ENCODE measurements at regions not wholly inside any gene's neighbourhood (a gene's known extent, or its start where the extent isn't known, plus 50 kb on each side); places are given as distances from the start of the nearest gene placed in this dataset.

DNA sequence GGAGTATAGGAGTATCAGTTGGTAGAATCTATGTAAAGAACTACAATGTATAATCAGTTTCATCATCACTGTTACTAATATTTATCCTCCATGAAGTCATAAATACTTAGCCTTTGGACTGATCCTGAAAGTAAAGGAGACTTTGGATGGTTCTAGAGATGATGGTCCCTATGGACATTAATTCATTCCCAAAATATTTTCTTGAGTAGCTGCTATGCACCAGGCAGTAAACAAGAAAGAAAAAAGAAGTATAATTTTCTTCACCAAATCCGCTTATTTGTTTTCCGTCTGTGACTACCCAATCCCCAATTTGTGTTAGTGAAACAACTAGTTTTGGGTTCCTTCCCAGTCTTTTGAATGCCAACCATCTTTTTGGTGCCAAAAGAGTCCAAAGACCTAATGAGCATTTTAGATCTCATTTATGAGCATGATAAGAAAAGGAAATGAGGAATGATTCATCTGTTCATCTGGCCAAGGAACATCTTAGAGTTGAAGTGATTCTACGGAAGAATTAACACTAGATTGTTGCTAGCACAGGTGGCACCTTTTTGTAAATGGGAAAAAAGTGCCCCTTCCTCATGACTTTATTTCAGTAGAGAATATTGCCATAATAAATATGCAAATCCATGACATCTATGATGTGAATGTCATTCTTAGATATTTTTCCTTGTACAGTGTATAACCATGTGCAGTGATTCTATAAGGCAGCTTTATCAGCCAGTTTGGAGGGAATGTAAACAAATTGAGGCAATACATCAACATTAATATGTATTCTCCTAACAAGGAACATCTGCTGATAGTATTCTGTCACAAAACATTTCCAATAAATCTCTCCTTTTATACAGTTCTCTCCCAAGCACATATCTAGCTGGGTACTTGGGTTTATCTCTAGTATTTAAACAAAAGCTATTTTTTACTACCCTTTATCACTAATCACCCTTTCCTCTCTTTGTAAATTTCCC lies 85.1 kb upstream of the CCDC91 start:
- no peak overlapping the region for H2BK5ac ChIP-seq (ENCODE audit: insufficient read length, low read length)
- no peak overlapping the region for H2AFZ ChIP-seq (ENCODE audit: low read length)
- no peak overlapping the region for H3K4ac ChIP-seq (ENCODE audit: low read depth, low read length)
- no peak overlapping the region for H3K4me2 ChIP-seq (ENCODE audit: insufficient read depth, insufficient read length, low read length)
- no peak overlapping the region for H3K27ac Mint-ChIP-seq
- no peaks in the 10 kb centered on the region for H3K27me3 ChIP-seq (ENCODE audit: insufficient read depth, low read length)
- H3K23ac ChIP-seq (ENCODE audit: insufficient read length, low read depth, low read length): no peak overlapping the region
- no peak overlapping the region for H3K4me3 Mint-ChIP-seq
- no peak for DNase-seq
- no peaks in the 10 kb centered on the region for H3K79me1 ChIP-seq (ENCODE audit: insufficient read depth, low read depth, low read length, poor library complexity, severe bottlenecking)
- H4K91ac ChIP-seq (ENCODE audit: insufficient read length, low read depth, low read length): no peak overlapping the region
- no peak overlapping the region for H2BK20ac ChIP-seq (ENCODE audit: low read depth, low read length, poor library complexity, severe bottlenecking)
- H3K27ac ChIP-seq (ENCODE audit: insufficient read length, low read depth, low read length): no peak overlapping the region
- no peaks in the 10 kb centered on the region for H3K4me1 ChIP-seq (ENCODE audit: insufficient read depth, low read length)
- no peak overlapping the region for H2AK5ac ChIP-seq (ENCODE audit: insufficient read length, low read length)
- H2BK15ac ChIP-seq (ENCODE audit: low read depth, low read length): no peak overlapping the region
- H3K14ac ChIP-seq (ENCODE audit: insufficient read depth, low read length): no peak overlapping the region
- no peak overlapping the region for H3T11ph ChIP-seq (ENCODE audit: low read length)
- no peaks in the 10 kb centered on the region for H3K27me3 Mint-ChIP-seq (ENCODE audit: low read depth)
- H3K9ac ChIP-seq (ENCODE audit: extremely low read depth, insufficient read length, low read length): no peak overlapping the region
- H3K18ac ChIP-seq (ENCODE audit: insufficient read length, low read depth, low read length): no peak overlapping the region
- H4K8ac ChIP-seq (replicated peaks; ENCODE audit: insufficient read length, low read depth, low read length): no peak overlapping the region
- H2BK12ac ChIP-seq (ENCODE audit: insufficient read length, low read depth, low read length): no peak overlapping the region
- no peaks in the 10 kb centered on the region for H3K36me3 Mint-ChIP-seq (ENCODE audit: insufficient read depth in 1 of 3, low read depth in 3 of 3)
- H3K23me2 ChIP-seq (ENCODE audit: insufficient read length, low read depth, low read length, poor library complexity, severe bottlenecking): no peaks in the 10 kb centered on the region
- no peaks in the 10 kb centered on the region for H4K20me1 ChIP-seq (ENCODE audit: control insufficient read depth, insufficient read depth, insufficient read length)
- TF ChIP-seq, protein P1, sequence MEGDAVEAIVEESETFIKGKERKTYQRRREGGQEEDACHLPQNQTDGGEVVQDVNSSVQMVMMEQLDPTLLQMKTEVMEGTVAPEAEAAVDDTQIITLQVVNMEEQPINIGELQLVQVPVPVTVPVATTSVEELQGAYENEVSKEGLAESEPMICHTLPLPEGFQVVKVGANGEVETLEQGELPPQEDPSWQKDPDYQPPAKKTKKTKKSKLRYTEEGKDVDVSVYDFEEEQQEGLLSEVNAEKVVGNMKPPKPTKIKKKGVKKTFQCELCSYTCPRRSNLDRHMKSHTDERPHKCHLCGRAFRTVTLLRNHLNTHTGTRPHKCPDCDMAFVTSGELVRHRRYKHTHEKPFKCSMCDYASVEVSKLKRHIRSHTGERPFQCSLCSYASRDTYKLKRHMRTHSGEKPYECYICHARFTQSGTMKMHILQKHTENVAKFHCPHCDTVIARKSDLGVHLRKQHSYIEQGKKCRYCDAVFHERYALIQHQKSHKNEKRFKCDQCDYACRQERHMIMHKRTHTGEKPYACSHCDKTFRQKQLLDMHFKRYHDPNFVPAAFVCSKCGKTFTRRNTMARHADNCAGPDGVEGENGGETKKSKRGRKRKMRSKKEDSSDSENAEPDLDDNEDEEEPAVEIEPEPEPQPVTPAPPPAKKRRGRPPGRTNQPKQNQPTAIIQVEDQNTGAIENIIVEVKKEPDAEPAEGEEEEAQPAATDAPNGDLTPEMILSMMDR (conservative IDR thresholded peaks at IDR 0.05): no peak
- no peaks in the 10 kb centered on the region for H3K9me3 Mint-ChIP-seq
- H3K4me1 Mint-ChIP-seq: no peaks in the 10 kb centered on the region
- no peak overlapping the region for H4K5ac ChIP-seq (ENCODE audit: insufficient read length, low read depth, low read length)
- WGBS (ENCODE audit: extremely low coverage, insufficient read length, low lambda C conversion rate): no CpG with 5 or more reads among the region's 3 CpGs
- H3K9me3 ChIP-seq (ENCODE audit: control insufficient read depth, low read depth, low read length): no peaks in the 10 kb centered on the region
- H3K56ac ChIP-seq (ENCODE audit: insufficient read length, low read depth, low read length): no peak overlapping the region
- H3K79me2 ChIP-seq (ENCODE audit: insufficient read depth, low read length): no peaks in the 10 kb centered on the region
- no peak overlapping the region for H2BK120ac ChIP-seq (ENCODE audit: low read depth, low read length, poor library complexity, severe bottlenecking)

Data from H9 (cell line).